ENCODE measurements at regions not wholly inside any gene's neighbourhood (a gene's known extent, or its start where the extent isn't known, plus 50 kb on each side); places are given as distances from the start of the nearest gene placed in this dataset.
"Not testable (repeated sequence)": the region's sequence is repeated elsewhere in the genome, so short reads cannot be mapped to it uniquely, and the experiment has no call there.

GRCh38 chr1:146771409-146771808 lies 166.7 kb upstream of the NBPF12 start:
- H3K27me3 ChIP-seq (ENCODE audit: control insufficient read depth in 2 of 2, insufficient read depth in 2 of 2, low read length in 2 of 2); DNase-seq; H3K27ac ChIP-seq (ENCODE audit: low read depth, low read length); H3K27me3 Mint-ChIP-seq; H3K36me3 Mint-ChIP-seq; H3K36me3 ChIP-seq (ENCODE audit: control insufficient read depth in 2 of 3, insufficient read depth in 3 of 3, low read length in 3 of 3); H3K4me3 Mint-ChIP-seq; H3K9me3 ChIP-seq (ENCODE audit: control insufficient read depth in 2 of 3, low read length in 3 of 3); POLR2A ChIA-PET; H3K9me3 Mint-ChIP-seq; H3K4me1 Mint-ChIP-seq; CTCF ChIA-PET; intact Hi-C loops (cut with micrococcal nuclease); H3K4me3 ChIP-seq (ENCODE audit: low read length); H3K27ac Mint-ChIP-seq; ATAC-seq; H3K4me1 ChIP-seq (ENCODE audit: control insufficient read depth in 2 of 2, insufficient read depth in 2 of 2, low read length in 2 of 2): not testable (repeated sequence)

- H3K4me1 ChIP-seq (ENCODE audit: control insufficient read depth in 2 of 2, insufficient read depth in 2 of 2, low read length in 2 of 2); H3K27me3 ChIP-seq (ENCODE audit: control insufficient read depth in 2 of 2, insufficient read depth in 2 of 2, low read length in 2 of 2); DNase-seq; H3K36me3 ChIP-seq (ENCODE audit: control insufficient read depth in 2 of 3, insufficient read depth in 3 of 3, low read length in 3 of 3); H3K4me3 ChIP-seq (ENCODE audit: low read length); H3K9me3 Mint-ChIP-seq; POLR2A ChIA-PET; H3K4me3 Mint-ChIP-seq; H3K27ac Mint-ChIP-seq; H3K4me1 Mint-ChIP-seq; CTCF ChIA-PET; ATAC-seq; H3K9me3 ChIP-seq (ENCODE audit: control insufficient read depth in 2 of 3, low read length in 3 of 3); H3K27ac ChIP-seq (ENCODE audit: low read depth, low read length); intact Hi-C loops (cut with micrococcal nuclease); H3K36me3 Mint-ChIP-seq: not testable (repeated sequence)
- peaks cover 0 to 11% (median 0%) of the 10 kb centered on the region in 5 donors for H3K27me3 Mint-ChIP-seq
Observed at GRCh38 chr1:146770998-146771397, 167.1 kb upstream of the NBPF12 start.

DNA sequence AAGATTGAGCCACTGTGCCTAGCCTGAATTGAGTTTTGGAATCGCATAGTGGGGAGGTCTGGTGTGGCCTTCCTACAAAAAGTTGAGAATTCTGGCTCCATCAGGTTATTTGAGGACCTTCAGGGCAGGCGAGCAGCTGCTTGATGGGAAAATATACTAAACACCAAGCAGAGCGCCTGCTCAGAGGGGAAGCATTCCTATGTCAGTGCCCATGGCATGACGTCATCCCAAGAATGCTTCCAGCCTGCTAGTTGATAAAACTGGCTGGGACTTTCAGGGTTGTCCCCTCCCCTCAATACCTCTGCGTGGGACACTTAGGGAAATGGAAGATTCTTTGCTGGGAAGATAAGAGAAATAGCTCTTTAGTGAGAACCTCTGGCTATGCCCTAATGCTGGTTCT lies 174.9 kb upstream of the NBPF12 start:
- H3K4me1 ChIP-seq (ENCODE audit: control insufficient read depth in 2 of 2, insufficient read depth in 2 of 2, low read length in 2 of 2); H3K27me3 ChIP-seq (ENCODE audit: control insufficient read depth in 2 of 2, insufficient read depth in 2 of 2, low read length in 2 of 2); H3K9me3 ChIP-seq (ENCODE audit: control insufficient read depth in 2 of 3, low read length in 3 of 3); H3K36me3 Mint-ChIP-seq; H3K27ac Mint-ChIP-seq; H3K4me3 ChIP-seq (ENCODE audit: low read length); H3K27ac ChIP-seq (ENCODE audit: low read depth, low read length); POLR2A ChIA-PET; H3K36me3 ChIP-seq (ENCODE audit: control insufficient read depth in 2 of 3, insufficient read depth in 3 of 3, low read length in 3 of 3); H3K4me1 Mint-ChIP-seq; H3K27me3 Mint-ChIP-seq; intact Hi-C loops (cut with micrococcal nuclease); CTCF ChIA-PET; ATAC-seq; DNase-seq; H3K4me3 Mint-ChIP-seq; H3K9me3 Mint-ChIP-seq: not testable (repeated sequence)

DNA sequence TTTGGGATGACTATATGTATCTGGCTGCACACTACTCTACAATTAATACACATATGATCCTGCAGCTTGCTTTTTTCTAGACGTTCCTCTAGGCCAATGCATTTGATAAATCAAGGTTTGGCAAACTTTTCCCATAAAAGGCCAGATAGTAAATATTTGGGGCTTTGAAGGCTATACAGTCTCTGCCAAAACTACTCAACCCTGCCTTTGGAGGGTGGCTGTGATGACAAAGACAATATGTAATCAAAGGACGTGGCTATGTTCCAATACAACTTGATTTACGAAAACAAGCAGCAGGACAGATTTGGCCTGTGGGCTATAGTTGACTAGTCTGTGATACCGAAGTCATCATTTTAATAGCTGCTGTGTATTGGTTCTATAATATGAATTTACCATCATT lies 181.3 kb upstream of the NBPF12 start:
- H3K27ac ChIP-seq (ENCODE audit: low read depth, low read length); ATAC-seq; H3K4me3 Mint-ChIP-seq; DNase-seq; H3K4me3 ChIP-seq (ENCODE audit: low read length); H3K9me3 Mint-ChIP-seq; POLR2A ChIA-PET; H3K36me3 ChIP-seq (ENCODE audit: control insufficient read depth in 2 of 3, insufficient read depth in 3 of 3, low read length in 3 of 3); H3K27me3 ChIP-seq (ENCODE audit: control insufficient read depth in 2 of 2, insufficient read depth in 2 of 2, low read length in 2 of 2); CTCF ChIA-PET; H3K4me1 ChIP-seq (ENCODE audit: control insufficient read depth in 2 of 2, insufficient read depth in 2 of 2, low read length in 2 of 2); intact Hi-C loops (cut with micrococcal nuclease); H3K36me3 Mint-ChIP-seq; H3K9me3 ChIP-seq (ENCODE audit: control insufficient read depth in 2 of 3, low read length in 3 of 3); H3K27ac Mint-ChIP-seq; H3K4me1 Mint-ChIP-seq; H3K27me3 Mint-ChIP-seq: not testable (repeated sequence)

DNA sequence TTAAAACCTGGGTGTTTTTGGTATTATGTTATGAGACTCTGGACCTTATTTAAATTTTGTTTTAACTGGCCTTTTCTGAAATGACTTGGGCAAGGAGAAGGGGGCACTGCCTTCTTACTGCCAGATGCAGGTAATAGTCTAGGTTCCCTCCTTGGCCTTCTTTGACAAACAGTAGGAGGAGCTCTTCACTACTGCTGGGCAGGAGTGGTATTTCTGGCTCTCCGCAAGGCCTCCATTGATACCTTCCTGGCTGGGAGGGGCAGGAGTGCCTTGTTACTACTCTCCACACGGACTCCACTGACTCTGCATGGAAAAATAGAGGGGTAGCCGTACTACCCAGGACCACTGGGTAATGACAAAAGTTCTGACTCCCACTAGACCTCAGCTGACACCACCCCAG lies 189.4 kb upstream of the NBPF12 start:
- H3K4me1 ChIP-seq (ENCODE audit: control insufficient read depth in 2 of 2, insufficient read depth in 2 of 2, low read length in 2 of 2); POLR2A ChIA-PET; H3K36me3 Mint-ChIP-seq; H3K4me3 ChIP-seq (ENCODE audit: low read length); H3K9me3 Mint-ChIP-seq; DNase-seq; H3K4me1 Mint-ChIP-seq; H3K36me3 ChIP-seq (ENCODE audit: control insufficient read depth in 2 of 3, insufficient read depth in 3 of 3, low read length in 3 of 3); CTCF ChIA-PET; H3K27ac Mint-ChIP-seq; H3K27ac ChIP-seq (ENCODE audit: low read depth, low read length); H3K4me3 Mint-ChIP-seq; H3K9me3 ChIP-seq (ENCODE audit: control insufficient read depth in 2 of 3, low read length in 3 of 3); ATAC-seq; H3K27me3 ChIP-seq (ENCODE audit: control insufficient read depth in 2 of 2, insufficient read depth in 2 of 2, low read length in 2 of 2); H3K27me3 Mint-ChIP-seq; intact Hi-C loops (cut with micrococcal nuclease): not testable (repeated sequence)

GRCh38 chr1:146731981-146732680 lies 206.0 kb upstream of the NBPF12 start:
- H3K9me3 Mint-ChIP-seq; H3K4me3 ChIP-seq (ENCODE audit: low read length); H3K4me1 ChIP-seq (ENCODE audit: control insufficient read depth in 2 of 2, insufficient read depth in 2 of 2, low read length in 2 of 2); H3K36me3 Mint-ChIP-seq; H3K27me3 ChIP-seq (ENCODE audit: control insufficient read depth in 2 of 2, insufficient read depth in 2 of 2, low read length in 2 of 2); DNase-seq; H3K4me3 Mint-ChIP-seq; POLR2A ChIA-PET; H3K36me3 ChIP-seq (ENCODE audit: control insufficient read depth in 2 of 3, insufficient read depth in 3 of 3, low read length in 3 of 3); H3K9me3 ChIP-seq (ENCODE audit: control insufficient read depth in 2 of 3, low read length in 3 of 3); ATAC-seq; H3K27ac ChIP-seq (ENCODE audit: low read depth, low read length); H3K27ac Mint-ChIP-seq; intact Hi-C loops (cut with micrococcal nuclease); H3K27me3 Mint-ChIP-seq; H3K4me1 Mint-ChIP-seq; CTCF ChIA-PET: not testable (repeated sequence)

DNA sequence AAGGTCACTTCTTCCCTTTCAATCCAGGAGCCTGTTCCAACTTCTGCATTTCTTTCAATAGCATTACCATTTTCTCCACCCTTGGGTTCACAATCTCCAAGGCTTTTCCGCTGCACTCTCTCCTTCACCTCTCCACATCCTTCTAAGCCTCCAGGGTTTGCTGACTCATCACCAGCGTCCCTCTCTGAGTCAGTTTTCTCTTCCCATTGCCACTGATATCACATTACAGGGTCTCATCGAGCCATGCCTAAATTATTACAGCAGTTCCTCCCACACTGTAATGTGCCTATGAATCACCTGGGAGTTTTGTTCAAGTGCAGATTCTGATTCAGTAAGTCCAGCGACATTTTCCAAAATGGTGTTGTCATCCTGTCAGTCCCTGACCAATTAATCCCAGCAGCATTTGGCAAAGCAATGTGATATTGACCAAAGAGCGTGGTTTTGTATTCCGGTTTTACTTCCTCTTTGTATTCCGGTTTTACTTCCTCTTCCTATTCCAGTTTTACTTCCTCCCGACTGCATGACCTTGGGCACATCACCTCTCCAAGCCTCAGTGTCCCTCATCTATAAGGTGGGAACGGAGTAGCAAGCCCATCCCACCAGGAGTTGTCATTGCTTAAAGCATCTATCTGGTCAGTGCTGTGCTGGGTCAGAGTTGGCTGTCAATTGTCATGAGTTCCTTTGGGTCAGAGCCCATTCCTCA lies 208.3 kb upstream of the NBPF12 start:
- H3K27ac ChIP-seq (ENCODE audit: low read depth, low read length); H3K4me3 Mint-ChIP-seq; H3K9me3 Mint-ChIP-seq; H3K4me3 ChIP-seq (ENCODE audit: low read length); CTCF ChIA-PET; H3K27ac Mint-ChIP-seq; H3K27me3 Mint-ChIP-seq; H3K4me1 Mint-ChIP-seq; H3K27me3 ChIP-seq (ENCODE audit: control insufficient read depth in 2 of 2, insufficient read depth in 2 of 2, low read length in 2 of 2); H3K36me3 Mint-ChIP-seq; H3K4me1 ChIP-seq (ENCODE audit: control insufficient read depth in 2 of 2, insufficient read depth in 2 of 2, low read length in 2 of 2); POLR2A ChIA-PET; intact Hi-C loops (cut with micrococcal nuclease); H3K36me3 ChIP-seq (ENCODE audit: control insufficient read depth in 2 of 3, insufficient read depth in 3 of 3, low read length in 3 of 3); H3K9me3 ChIP-seq (ENCODE audit: control insufficient read depth in 2 of 3, low read length in 3 of 3); DNase-seq: not testable (repeated sequence)
- ATAC-seq, result peak; percentile 48
